ENCODE measurements at regions not wholly inside any gene's neighbourhood (a gene's known extent, or its start where the extent isn't known, plus 50 kb on each side); places are given as distances from the start of the nearest gene placed in this dataset.

DNA sequence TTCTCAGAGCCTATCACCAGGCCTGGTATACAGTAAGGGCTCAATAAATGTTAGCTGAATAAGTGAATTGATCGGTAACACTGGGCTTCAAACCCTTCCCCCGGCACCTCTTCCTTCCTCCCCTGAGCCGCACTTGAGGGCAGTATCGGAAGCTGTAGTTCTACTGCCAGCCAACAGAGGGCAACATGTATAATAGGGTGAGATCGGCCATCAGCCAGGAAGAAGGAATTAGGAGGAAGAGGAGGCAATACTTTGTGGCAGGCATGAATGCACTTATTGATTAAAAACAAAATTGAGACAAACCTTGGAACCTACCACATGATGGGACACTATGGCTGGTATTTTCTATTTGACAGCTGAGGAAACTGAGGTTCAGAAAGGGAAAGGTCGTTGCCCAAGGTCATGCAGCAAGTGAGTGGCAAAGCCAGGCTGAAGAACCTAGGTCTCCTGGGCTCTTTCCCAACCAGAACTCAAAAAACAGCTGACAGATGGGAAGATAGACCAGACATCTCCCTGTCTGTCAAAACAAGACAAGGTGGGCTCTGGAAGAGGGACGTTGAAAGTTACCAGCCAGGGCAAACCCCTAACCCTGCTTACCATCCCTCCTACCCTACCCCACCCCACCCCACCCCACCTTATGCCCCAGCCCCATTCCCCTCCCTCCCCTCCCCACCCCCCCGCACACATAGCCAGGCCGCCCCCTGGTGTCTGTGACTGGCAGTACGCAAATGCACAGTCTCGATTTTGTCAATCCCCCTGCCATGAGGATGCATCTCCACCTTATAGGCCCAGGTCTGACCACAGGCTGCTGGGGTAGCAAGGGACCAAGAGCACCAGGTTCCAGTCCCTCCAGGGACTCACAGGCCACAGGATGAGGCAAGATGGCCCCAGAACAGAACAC is 107.3 kb upstream of the RUNX3 start:
- POLR2A ChIA-PET, result interaction anchor here (0.6 to 0.7 kb wide), 2 partner anchors 11 to 15 kb away, joined by 3 read pairs; no protein-coding TSS in a partner anchor
- Histone ChIP-seq H3K4me1 (ENCODE audit: insufficient read depth, low read length, poor library complexity, severe bottlenecking) (peaks cover 24% of the 10 kb centered on the region), H3K4me3 (ENCODE audit: low read depth, low read length, poor library complexity, severe bottlenecking) (no peak overlapping the region), H3K4me2 (ENCODE audit: low read length) (no peak overlapping the region), H3K9me2 (ENCODE audit: insufficient read depth, low read length) (no peaks in the 10 kb centered on the region), H3K36me3 (ENCODE audit: insufficient read depth, low read length) (no peaks in the 10 kb centered on the region), H3K79me2 (ENCODE audit: insufficient read depth, low read depth, low read length) (no peaks in the 10 kb centered on the region), H3K9me3 (ENCODE audit: low read length) (no peaks in the 10 kb centered on the region), H2AFZ (ENCODE audit: low read length) (no peak overlapping the region), H3K27ac (ENCODE audit: low read depth, low read length, poor library complexity, severe bottlenecking) (no peak overlapping the region), H4K20me1 (ENCODE audit: insufficient read depth, low read length) (no peaks in the 10 kb centered on the region)
- peak; percentile 73 for DNase-seq (ENCODE audit: low spot score)
- intact Hi-C loops (cut with micrococcal nuclease; ENCODE audit: unreplicated experiment), result loop anchor here (1.0 kb wide), 4 partner anchors 72 to 189 kb away; no protein-coding TSS in a partner anchor
- BruUV-seq (replicated peaks), result no TSS peak
- CTCF ChIA-PET (ENCODE audit: unreplicated experiment), result interaction anchor here (0.8 to 1.5 kb wide), 4 partner anchors 8 to 103 kb away, joined by 3 to 6 read pairs (median 4); no protein-coding TSS in a partner anchor
- TF ChIP-seq, protein P1, sequence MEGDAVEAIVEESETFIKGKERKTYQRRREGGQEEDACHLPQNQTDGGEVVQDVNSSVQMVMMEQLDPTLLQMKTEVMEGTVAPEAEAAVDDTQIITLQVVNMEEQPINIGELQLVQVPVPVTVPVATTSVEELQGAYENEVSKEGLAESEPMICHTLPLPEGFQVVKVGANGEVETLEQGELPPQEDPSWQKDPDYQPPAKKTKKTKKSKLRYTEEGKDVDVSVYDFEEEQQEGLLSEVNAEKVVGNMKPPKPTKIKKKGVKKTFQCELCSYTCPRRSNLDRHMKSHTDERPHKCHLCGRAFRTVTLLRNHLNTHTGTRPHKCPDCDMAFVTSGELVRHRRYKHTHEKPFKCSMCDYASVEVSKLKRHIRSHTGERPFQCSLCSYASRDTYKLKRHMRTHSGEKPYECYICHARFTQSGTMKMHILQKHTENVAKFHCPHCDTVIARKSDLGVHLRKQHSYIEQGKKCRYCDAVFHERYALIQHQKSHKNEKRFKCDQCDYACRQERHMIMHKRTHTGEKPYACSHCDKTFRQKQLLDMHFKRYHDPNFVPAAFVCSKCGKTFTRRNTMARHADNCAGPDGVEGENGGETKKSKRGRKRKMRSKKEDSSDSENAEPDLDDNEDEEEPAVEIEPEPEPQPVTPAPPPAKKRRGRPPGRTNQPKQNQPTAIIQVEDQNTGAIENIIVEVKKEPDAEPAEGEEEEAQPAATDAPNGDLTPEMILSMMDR (conservative IDR thresholded peaks at IDR 0.05; ENCODE audit: low read length), result peak; percentile 80
- no peak for TF ChIP-seq EZH2phosphoT487 (IDR thresholded peaks at IDR 0.05; ENCODE audit: borderline replicate concordance, low read depth, low read length)

DNA sequence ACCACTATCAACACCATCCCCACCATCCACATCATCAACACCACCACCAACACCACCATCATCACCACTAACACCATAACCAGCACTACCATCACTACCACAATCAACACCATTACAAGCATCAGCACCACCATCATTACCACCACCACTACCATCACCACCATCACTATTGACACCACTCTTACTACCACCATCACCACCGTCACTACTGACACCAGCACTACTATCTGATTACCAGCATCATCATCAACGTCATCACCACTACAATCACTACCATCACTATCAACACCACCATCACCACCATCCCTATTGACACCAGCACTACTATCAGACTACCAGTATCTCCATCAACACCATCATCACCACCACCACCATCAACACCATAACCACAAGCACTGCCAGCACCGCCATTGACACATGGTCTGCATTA is 106.1 kb upstream of the RUNX3 start:
- no peaks in the 10 kb centered on the region for H4K20me1 ChIP-seq (ENCODE audit: insufficient read depth, low read length)
- no peak overlapping the region for H3K4me2 ChIP-seq (ENCODE audit: low read length)
- no peak for DNase-seq (ENCODE audit: low spot score)
- ChIA-PET CTCF (ENCODE audit: unreplicated experiment) (interaction anchor here (0.8 to 1.4 kb wide), 3 partner anchors 9 to 73 kb away, joined by 3 to 4 read pairs (median 4); no protein-coding TSS in a partner anchor), POLR2A (interaction anchor here (0.6 kb wide), 1 partner anchor 84 kb away, joined by 3 read pairs; no protein-coding TSS in a partner anchor)
- intact Hi-C loops (cut with micrococcal nuclease; ENCODE audit: unreplicated experiment), result no loop called here
- no TSS peak for BruUV-seq (replicated peaks)
- no peaks in the 10 kb centered on the region for H3K79me2 ChIP-seq (ENCODE audit: insufficient read depth, low read depth, low read length)
- no peaks in the 10 kb centered on the region for H3K9me2 ChIP-seq (ENCODE audit: insufficient read depth, low read length)
- no peak for TF ChIP-seq EZH2phosphoT487 (IDR thresholded peaks at IDR 0.05; ENCODE audit: borderline replicate concordance, low read depth, low read length)
- TF ChIP-seq, protein P1 (conservative IDR thresholded peaks at IDR 0.05; ENCODE audit: low read length), result no peak
- H3K36me3 ChIP-seq (ENCODE audit: insufficient read depth, low read length), result no peaks in the 10 kb centered on the region
- peaks cover 37% of the 10 kb centered on the region for H3K4me1 ChIP-seq (ENCODE audit: insufficient read depth, low read length, poor library complexity, severe bottlenecking)
- H3K27ac ChIP-seq (ENCODE audit: low read depth, low read length, poor library complexity, severe bottlenecking), result no peak overlapping the region
- no peaks in the 10 kb centered on the region for H3K9me3 ChIP-seq (ENCODE audit: low read length)
- no peak overlapping the region for H2AFZ ChIP-seq (ENCODE audit: low read length)
- H3K4me3 ChIP-seq (ENCODE audit: low read depth, low read length, poor library complexity, severe bottlenecking), result no peak overlapping the region
